ENCODE measurements at regions not wholly inside any gene's neighbourhood (a gene's known extent, or its start where the extent isn't known, plus 50 kb on each side); places are given as distances from the start of the nearest gene placed in this dataset.

GRCh38 chr22:47381240-47381639, 618.8 kb downstream of the TBC1D22A start:
- Histone ChIP-seq H3K4me2 (ENCODE audit: unreplicated experiment) (no peak overlapping the region), H3K4me1 (ENCODE audit: insufficient read depth) (no peaks in the 10 kb centered on the region), H3K27ac (no peak overlapping the region), H3K79me2 (ENCODE audit: insufficient read depth) (no peaks in the 10 kb centered on the region), H3K9me2 (ENCODE audit: insufficient read depth) (no peaks in the 10 kb centered on the region), H3K27me3 (replicated peaks; ENCODE audit: insufficient read depth) (peaks cover 4% of the 10 kb centered on the region), H3K36me3 (ENCODE audit: low read depth) (no peaks in the 10 kb centered on the region), H3K4me3 (no peak overlapping the region), H3F3A (ENCODE audit: insufficient read depth) (no peaks in the 10 kb centered on the region), H3K9ac (no peak overlapping the region), H2AFZ (no peak overlapping the region), H3K9me3 (ENCODE audit: low read depth) (no peaks in the 10 kb centered on the region), H4K20me1 (ENCODE audit: insufficient read depth) (no peaks in the 10 kb centered on the region)
- no peak for TF ChIP-seq EZH2 (IDR thresholded peaks at IDR 0.05; ENCODE audit: insufficient read depth, poor library complexity, severe bottlenecking)
- no peak for TF ChIP-seq EZH2phosphoT487 (IDR thresholded peaks at IDR 0.05; ENCODE audit: insufficient read depth, low read depth)
- WGBS, 2 experiments (ENCODE audit: low coverage in 1 of 2, low lambda C conversion rate in 2 of 2, missing lambda C conversion rate in 2 of 2), result 60 to 62% methylated on average over 9 to 14 of the region's 14 CpGs
- in situ Hi-C loops (cut with MboI), result no loop called here
- no peak for DNase-seq

DNA sequence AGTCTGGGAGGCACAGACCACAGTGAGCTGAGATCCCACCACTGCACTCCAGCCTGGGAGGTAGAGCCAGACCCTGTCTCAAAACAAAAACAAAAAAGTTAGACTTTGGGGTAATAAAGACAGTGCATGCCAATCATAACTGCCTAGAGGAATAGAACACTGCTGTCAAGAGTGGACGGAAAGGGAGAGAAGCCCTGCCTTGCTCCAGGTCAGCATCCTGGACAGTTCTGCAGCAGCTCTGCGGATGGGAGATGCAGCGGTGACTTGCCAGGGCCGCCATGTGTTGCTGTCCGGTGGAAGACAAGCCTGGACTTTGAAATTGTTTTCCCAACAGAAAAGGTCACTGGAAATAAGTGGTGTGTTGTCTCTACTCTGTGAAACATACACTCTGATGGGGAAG, 618.2 kb downstream of the TBC1D22A start:
- H4K20me1 ChIP-seq (ENCODE audit: insufficient read depth), result no peaks in the 10 kb centered on the region
- in situ Hi-C loops (cut with MboI), result no loop called here
- no peak for DNase-seq
- H3K9me2 ChIP-seq (ENCODE audit: insufficient read depth), result no peaks in the 10 kb centered on the region
- no peak overlapping the region for H3K4me3 ChIP-seq
- H3K4me1 ChIP-seq (ENCODE audit: insufficient read depth), result no peaks in the 10 kb centered on the region
- no peaks in the 10 kb centered on the region for H3K79me2 ChIP-seq (ENCODE audit: insufficient read depth)
- 39 to 50% methylated on average over 5 of the region's 5 CpGs for WGBS, 2 experiments (ENCODE audit: low coverage in 1 of 2, low lambda C conversion rate in 2 of 2, missing lambda C conversion rate in 2 of 2)
- H3K27me3 ChIP-seq (replicated peaks; ENCODE audit: insufficient read depth), result peaks cover 6% of the 10 kb centered on the region
- H3K4me2 ChIP-seq (ENCODE audit: unreplicated experiment), result no peak overlapping the region
- H2AFZ ChIP-seq, result no peak overlapping the region
- no peaks in the 10 kb centered on the region for H3F3A ChIP-seq (ENCODE audit: insufficient read depth)
- H3K36me3 ChIP-seq (ENCODE audit: low read depth), result no peaks in the 10 kb centered on the region
- H3K27ac ChIP-seq, result no peak overlapping the region
- TF ChIP-seq EZH2phosphoT487 (IDR thresholded peaks at IDR 0.05; ENCODE audit: insufficient read depth, low read depth), result no peak
- no peak for TF ChIP-seq EZH2 (IDR thresholded peaks at IDR 0.05; ENCODE audit: insufficient read depth, poor library complexity, severe bottlenecking)
- no peaks in the 10 kb centered on the region for H3K9me3 ChIP-seq (ENCODE audit: low read depth)
- H3K9ac ChIP-seq, result no peak overlapping the region

GRCh38 chr22:47379037-47379436, 616.6 kb downstream of the TBC1D22A start:
- H3K79me2 ChIP-seq (ENCODE audit: insufficient read depth), result no peaks in the 10 kb centered on the region
- DNase-seq, result no peak
- in situ Hi-C loops (cut with MboI), result no loop called here
- H3K9me2 ChIP-seq (ENCODE audit: insufficient read depth), result no peaks in the 10 kb centered on the region
- no peaks in the 10 kb centered on the region for H4K20me1 ChIP-seq (ENCODE audit: insufficient read depth)
- no peak overlapping the region for H3K4me3 ChIP-seq
- H2AFZ ChIP-seq, result no peak overlapping the region
- no peak overlapping the region for H3K4me2 ChIP-seq (ENCODE audit: unreplicated experiment)
- no peaks in the 10 kb centered on the region for H3K4me1 ChIP-seq (ENCODE audit: insufficient read depth)
- H3K27me3 ChIP-seq (replicated peaks; ENCODE audit: insufficient read depth), result peaks cover 6% of the 10 kb centered on the region
- no peaks in the 10 kb centered on the region for H3K36me3 ChIP-seq (ENCODE audit: low read depth)
- H3K9me3 ChIP-seq (ENCODE audit: low read depth), result no peaks in the 10 kb centered on the region
- H3K9ac ChIP-seq, result no peak overlapping the region
- no peaks in the 10 kb centered on the region for H3F3A ChIP-seq (ENCODE audit: insufficient read depth)
- TF ChIP-seq EZH2 (IDR thresholded peaks at IDR 0.05; ENCODE audit: insufficient read depth, poor library complexity, severe bottlenecking) (no peak), EZH2phosphoT487 (IDR thresholded peaks at IDR 0.05; ENCODE audit: insufficient read depth, low read depth) (no peak)
- 83 to 91% methylated on average over 5 to 37 of the region's 37 CpGs for WGBS, 2 experiments (ENCODE audit: low coverage in 1 of 2, low lambda C conversion rate in 2 of 2, missing lambda C conversion rate in 2 of 2)
- no peak overlapping the region for H3K27ac ChIP-seq

DNA sequence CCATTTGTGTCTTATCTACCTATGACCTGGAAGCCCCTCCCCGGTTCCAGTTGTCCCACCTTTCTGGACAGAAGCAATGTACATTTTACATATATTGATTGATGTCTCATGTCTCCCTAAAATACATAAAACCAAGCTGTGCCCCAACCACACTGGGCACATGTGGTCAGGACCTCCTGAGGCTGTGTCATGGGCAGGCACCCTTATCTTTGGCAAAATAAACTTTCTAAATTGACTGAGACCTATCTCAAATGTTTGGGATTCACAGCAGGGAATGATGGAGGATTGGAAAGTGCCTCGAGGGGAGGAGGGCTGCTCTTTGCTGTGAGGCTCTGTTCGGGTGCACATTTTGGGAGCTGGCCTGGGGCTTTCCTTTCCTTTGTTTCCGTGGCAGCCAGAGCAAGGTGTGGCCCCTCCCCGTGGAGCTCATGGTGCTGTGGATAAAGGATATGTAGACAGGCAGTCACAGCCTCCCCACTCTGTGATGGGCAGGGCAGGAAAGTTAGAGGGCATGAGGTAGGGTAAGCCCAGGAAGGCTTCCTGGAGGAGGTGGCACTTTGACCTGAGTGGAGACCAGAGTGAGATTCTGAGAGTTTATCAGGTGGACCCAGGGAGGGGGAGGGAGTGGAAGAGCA, 615.6 kb downstream of the TBC1D22A start:
- 21 to 24% methylated on average over 5 of the region's 5 CpGs for WGBS, 2 experiments (ENCODE audit: low coverage in 1 of 2, low lambda C conversion rate in 2 of 2, missing lambda C conversion rate in 2 of 2)
- TF ChIP-seq EZH2 (IDR thresholded peaks at IDR 0.05; ENCODE audit: insufficient read depth, poor library complexity, severe bottlenecking), result no peak
- TF ChIP-seq EZH2phosphoT487 (IDR thresholded peaks at IDR 0.05; ENCODE audit: insufficient read depth, low read depth), result no peak
- Histone ChIP-seq H4K20me1 (ENCODE audit: insufficient read depth) (no peaks in the 10 kb centered on the region), H3K9ac (no peak overlapping the region), H3K9me3 (ENCODE audit: low read depth) (no peaks in the 10 kb centered on the region), H3K27me3 (replicated peaks; ENCODE audit: insufficient read depth) (peaks cover 6% of the 10 kb centered on the region), H3F3A (ENCODE audit: insufficient read depth) (no peaks in the 10 kb centered on the region), H3K4me2 (ENCODE audit: unreplicated experiment) (no peak overlapping the region), H3K4me1 (ENCODE audit: insufficient read depth) (no peaks in the 10 kb centered on the region), H3K4me3 (no peak overlapping the region), H3K27ac (no peak overlapping the region), H2AFZ (no peak overlapping the region), H3K9me2 (ENCODE audit: insufficient read depth) (no peaks in the 10 kb centered on the region), H3K36me3 (ENCODE audit: low read depth) (no peaks in the 10 kb centered on the region), H3K79me2 (ENCODE audit: insufficient read depth) (no peaks in the 10 kb centered on the region)
- in situ Hi-C loops (cut with MboI), result no loop called here
- DNase-seq, result no peak
